ENCODE measurements at regions not wholly inside any gene's neighbourhood (a gene's known extent, or its start where the extent isn't known, plus 50 kb on each side); places are given as distances from the start of the nearest gene placed in this dataset.

DNA sequence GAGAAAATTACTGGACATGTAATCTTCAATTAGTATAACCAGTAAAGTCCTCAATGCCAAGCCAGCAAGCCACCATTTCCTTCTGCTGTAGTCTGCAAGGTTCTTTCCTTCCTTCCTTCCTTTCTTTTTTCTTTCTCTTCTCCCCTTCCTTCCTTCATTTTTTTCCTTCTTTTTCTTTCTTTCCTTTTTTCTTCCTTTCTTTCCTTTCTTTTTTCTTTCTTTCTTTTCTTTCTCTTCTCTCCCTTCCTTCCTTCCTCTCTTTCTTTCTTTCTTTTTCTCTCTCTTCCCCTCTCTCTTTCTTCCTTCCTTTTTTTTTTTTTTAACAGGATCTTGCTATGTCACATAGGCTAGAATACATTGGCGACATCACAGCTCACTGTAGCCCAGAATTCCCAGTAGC lies 369.8 kb downstream of the SEMA3D start:
- Mint-ChIP-seq H3K27ac (0 out of 2 replicates have a peak overlapping the region, but pooled peaks have one; percentile 22), H3K36me3 (ENCODE audit: low read depth) (no peaks in the 10 kb centered on the region), H3K9me3 (no peaks in the 10 kb centered on the region), H3K4me1 (peaks cover 3% of the 10 kb centered on the region; the same call in 1 of the 3 replicates), H3K27me3 (ENCODE audit: insufficient read depth, low read depth, poor library complexity) (peaks cover 2% of the 10 kb centered on the region), H3K4me3 (no peak overlapping the region)
- Histone ChIP-seq H3K4me2 (no peak overlapping the region), H3K36me3 (ENCODE audit: insufficient read depth) (no peaks in the 10 kb centered on the region), H3K27me3 (ENCODE audit: insufficient read depth) (no peaks in the 10 kb centered on the region), H2AFZ (peak overlapping the region; percentile 78; the same call in 1 of the 2 replicates), H3K4me3 (no peak overlapping the region), H3F3A (replicated peaks; ENCODE audit: low read depth) (no peaks in the 10 kb centered on the region), H3K4me1 (ENCODE audit: insufficient read depth) (no peaks in the 10 kb centered on the region), H3K79me2 (replicated peaks; ENCODE audit: insufficient read depth) (no peaks in the 10 kb centered on the region), H3K27ac (ENCODE audit: low read depth) (no peak overlapping the region), H4K20me1 (replicated peaks; ENCODE audit: insufficient read depth) (no peaks in the 10 kb centered on the region), H3K9me2 (ENCODE audit: insufficient read depth) (peaks cover 8% of the 10 kb centered on the region; the same call in 1 of the 2 replicates)
- DNase-seq (ENCODE audit: low spot score) = no peak
- ATAC-seq = no peak
- TF ChIP-seq CREB1 (CRISPR knock-in tag; IDR thresholded peaks at IDR 0.05; ENCODE audit: low read depth) (no peak), NANOG (IDR thresholded peaks at IDR 0.05; ENCODE audit: borderline replicate concordance) (no peak), POLR2AphosphoS5 (IDR thresholded peaks at IDR 0.05; ENCODE audit: low read depth) (no peak), ZNF462 (CRISPR knock-in tag; IDR thresholded peaks at IDR 0.05) (no peak), ZNF114 (CRISPR knock-in tag; IDR thresholded peaks at IDR 0.05) (no peak), ZNF331 (CRISPR knock-in tag; IDR thresholded peaks at IDR 0.05; ENCODE audit: low read depth) (no peak), EZH2phosphoT487 (IDR thresholded peaks at IDR 0.05; ENCODE audit: unreplicated experiment) (no peak), STAT1 (IDR thresholded peaks at IDR 0.05; ENCODE audit: unreplicated experiment) (no peak), EZH2 (IDR thresholded peaks at IDR 0.05; ENCODE audit: low read depth, unreplicated experiment) (no peak), JUNB (IDR thresholded peaks at IDR 0.05; ENCODE audit: unreplicated experiment) (no peak)
- TF ChIP-seq, protein P1, sequence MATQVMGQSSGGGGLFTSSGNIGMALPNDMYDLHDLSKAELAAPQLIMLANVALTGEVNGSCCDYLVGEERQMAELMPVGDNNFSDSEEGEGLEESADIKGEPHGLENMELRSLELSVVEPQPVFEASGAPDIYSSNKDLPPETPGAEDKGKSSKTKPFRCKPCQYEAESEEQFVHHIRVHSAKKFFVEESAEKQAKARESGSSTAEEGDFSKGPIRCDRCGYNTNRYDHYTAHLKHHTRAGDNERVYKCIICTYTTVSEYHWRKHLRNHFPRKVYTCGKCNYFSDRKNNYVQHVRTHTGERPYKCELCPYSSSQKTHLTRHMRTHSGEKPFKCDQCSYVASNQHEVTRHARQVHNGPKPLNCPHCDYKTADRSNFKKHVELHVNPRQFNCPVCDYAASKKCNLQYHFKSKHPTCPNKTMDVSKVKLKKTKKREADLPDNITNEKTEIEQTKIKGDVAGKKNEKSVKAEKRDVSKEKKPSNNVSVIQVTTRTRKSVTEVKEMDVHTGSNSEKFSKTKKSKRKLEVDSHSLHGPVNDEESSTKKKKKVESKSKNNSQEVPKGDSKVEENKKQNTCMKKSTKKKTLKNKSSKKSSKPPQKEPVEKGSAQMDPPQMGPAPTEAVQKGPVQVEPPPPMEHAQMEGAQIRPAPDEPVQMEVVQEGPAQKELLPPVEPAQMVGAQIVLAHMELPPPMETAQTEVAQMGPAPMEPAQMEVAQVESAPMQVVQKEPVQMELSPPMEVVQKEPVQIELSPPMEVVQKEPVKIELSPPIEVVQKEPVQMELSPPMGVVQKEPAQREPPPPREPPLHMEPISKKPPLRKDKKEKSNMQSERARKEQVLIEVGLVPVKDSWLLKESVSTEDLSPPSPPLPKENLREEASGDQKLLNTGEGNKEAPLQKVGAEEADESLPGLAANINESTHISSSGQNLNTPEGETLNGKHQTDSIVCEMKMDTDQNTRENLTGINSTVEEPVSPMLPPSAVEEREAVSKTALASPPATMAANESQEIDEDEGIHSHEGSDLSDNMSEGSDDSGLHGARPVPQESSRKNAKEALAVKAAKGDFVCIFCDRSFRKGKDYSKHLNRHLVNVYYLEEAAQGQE (IDR thresholded peaks at IDR 0.05; ENCODE audit: unreplicated experiment) = no peak
- TF ChIP-seq, protein P2, sequence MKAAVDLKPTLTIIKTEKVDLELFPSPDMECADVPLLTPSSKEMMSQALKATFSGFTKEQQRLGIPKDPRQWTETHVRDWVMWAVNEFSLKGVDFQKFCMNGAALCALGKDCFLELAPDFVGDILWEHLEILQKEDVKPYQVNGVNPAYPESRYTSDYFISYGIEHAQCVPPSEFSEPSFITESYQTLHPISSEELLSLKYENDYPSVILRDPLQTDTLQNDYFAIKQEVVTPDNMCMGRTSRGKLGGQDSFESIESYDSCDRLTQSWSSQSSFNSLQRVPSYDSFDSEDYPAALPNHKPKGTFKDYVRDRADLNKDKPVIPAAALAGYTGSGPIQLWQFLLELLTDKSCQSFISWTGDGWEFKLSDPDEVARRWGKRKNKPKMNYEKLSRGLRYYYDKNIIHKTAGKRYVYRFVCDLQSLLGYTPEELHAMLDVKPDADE (IDR thresholded peaks at IDR 0.05) = no peak
- TF ChIP-seq, protein P3, sequence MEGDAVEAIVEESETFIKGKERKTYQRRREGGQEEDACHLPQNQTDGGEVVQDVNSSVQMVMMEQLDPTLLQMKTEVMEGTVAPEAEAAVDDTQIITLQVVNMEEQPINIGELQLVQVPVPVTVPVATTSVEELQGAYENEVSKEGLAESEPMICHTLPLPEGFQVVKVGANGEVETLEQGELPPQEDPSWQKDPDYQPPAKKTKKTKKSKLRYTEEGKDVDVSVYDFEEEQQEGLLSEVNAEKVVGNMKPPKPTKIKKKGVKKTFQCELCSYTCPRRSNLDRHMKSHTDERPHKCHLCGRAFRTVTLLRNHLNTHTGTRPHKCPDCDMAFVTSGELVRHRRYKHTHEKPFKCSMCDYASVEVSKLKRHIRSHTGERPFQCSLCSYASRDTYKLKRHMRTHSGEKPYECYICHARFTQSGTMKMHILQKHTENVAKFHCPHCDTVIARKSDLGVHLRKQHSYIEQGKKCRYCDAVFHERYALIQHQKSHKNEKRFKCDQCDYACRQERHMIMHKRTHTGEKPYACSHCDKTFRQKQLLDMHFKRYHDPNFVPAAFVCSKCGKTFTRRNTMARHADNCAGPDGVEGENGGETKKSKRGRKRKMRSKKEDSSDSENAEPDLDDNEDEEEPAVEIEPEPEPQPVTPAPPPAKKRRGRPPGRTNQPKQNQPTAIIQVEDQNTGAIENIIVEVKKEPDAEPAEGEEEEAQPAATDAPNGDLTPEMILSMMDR (conservative IDR thresholded peaks at IDR 0.05; ENCODE audit: low read depth in 2 of 2) = no peak

All from GM23338 (cell line).